ENCODE measurements at regions not wholly inside any gene's neighbourhood (a gene's known extent, or its start where the extent isn't known, plus 50 kb on each side); places are given as distances from the start of the nearest gene placed in this dataset.
"Not testable (repeated sequence)": the region's sequence is repeated elsewhere in the genome, so short reads cannot be mapped to it uniquely, and the experiment has no call there.

GRCh38 chr10:9243941-9244411, 1189.5 kb downstream of the GATA3 start:
- DNase-seq (ENCODE audit: low read depth in 2 of 2, low spot score in 1 of 2): no peak

GRCh38 chr10:9244864-9245263, 1190.4 kb downstream of the GATA3 start:
- no peak for DNase-seq (ENCODE audit: low read depth in 2 of 2, low spot score in 1 of 2)

GRCh38 chr10:9253121-9253520, 1198.6 kb downstream of the GATA3 start:
- DNase-seq (ENCODE audit: low read depth in 2 of 2, low spot score in 1 of 2): no peak

GRCh38 chr10:9254353-9254752, 1199.9 kb downstream of the GATA3 start:
- no peak for DNase-seq (ENCODE audit: low read depth in 2 of 2, low spot score in 1 of 2)

GRCh38 chr10:9260690-9261089, 1206.2 kb downstream of the GATA3 start:
- no peak for DNase-seq (ENCODE audit: low read depth in 2 of 2, low spot score in 1 of 2)

GRCh38 chr10:9262770-9263169, 1208.3 kb downstream of the GATA3 start:
- no peak for DNase-seq (ENCODE audit: low read depth in 2 of 2, low spot score in 1 of 2)

- no peak for DNase-seq (ENCODE audit: low read depth in 2 of 2, low spot score in 1 of 2)
Observed at GRCh38 chr10:9268176-9268575, 1213.7 kb downstream of the GATA3 start.

- DNase-seq (ENCODE audit: low read depth in 2 of 2, low spot score in 1 of 2): not testable (repeated sequence)
Observed at GRCh38 chr10:9273126-9273833, 1218.8 kb downstream of the GATA3 start.

- no peak for DNase-seq (ENCODE audit: low read depth in 2 of 2, low spot score in 1 of 2)
Observed at GRCh38 chr10:9274206-9274755, 1219.8 kb downstream of the GATA3 start.

GRCh38 chr10:9275861-9276260, 1221.4 kb downstream of the GATA3 start:
- DNase-seq (ENCODE audit: low read depth in 2 of 2, low spot score in 1 of 2): no peak

- DNase-seq (ENCODE audit: low read depth in 2 of 2, low spot score in 1 of 2): no peak
Observed at GRCh38 chr10:9285690-9286089, 1231.2 kb downstream of the GATA3 start.

GRCh38 chr10:9289811-9290210, 1235.3 kb downstream of the GATA3 start:
- no peak for DNase-seq (ENCODE audit: low read depth in 2 of 2, low spot score in 1 of 2)

GRCh38 chr10:9291081-9291480, 1236.6 kb downstream of the GATA3 start:
- no peak for DNase-seq (ENCODE audit: low read depth in 2 of 2, low spot score in 1 of 2)

- DNase-seq (ENCODE audit: low read depth in 2 of 2, low spot score in 1 of 2): no peak
Observed at GRCh38 chr10:9294132-9294663, 1239.7 kb downstream of the GATA3 start.

GRCh38 chr10:9294865-9295264, 1240.4 kb downstream of the GATA3 start:
- DNase-seq (ENCODE audit: low read depth in 2 of 2, low spot score in 1 of 2): no peak

GRCh38 chr10:9296190-9296589, 1241.7 kb downstream of the GATA3 start:
- DNase-seq (ENCODE audit: low read depth in 2 of 2, low spot score in 1 of 2): no peak

- DNase-seq (ENCODE audit: low read depth in 2 of 2, low spot score in 1 of 2): no peak
Observed at GRCh38 chr10:9297580-9297979, 1243.1 kb downstream of the GATA3 start.

GRCh38 chr10:9299966-9300365, 1245.5 kb downstream of the GATA3 start:
- no peak for DNase-seq (ENCODE audit: low read depth in 2 of 2, low spot score in 1 of 2)

- DNase-seq (ENCODE audit: low read depth in 2 of 2, low spot score in 1 of 2): no peak
Observed at GRCh38 chr10:9301148-9301547, 1246.7 kb downstream of the GATA3 start.

GRCh38 chr10:9301554-9301953, 1247.1 kb downstream of the GATA3 start:
- DNase-seq (ENCODE audit: low read depth in 2 of 2, low spot score in 1 of 2): no peak

- no peak for DNase-seq (ENCODE audit: low read depth in 2 of 2, low spot score in 1 of 2)
Observed at GRCh38 chr10:9302140-9302746, 1247.8 kb downstream of the GATA3 start.

GRCh38 chr10:9305018-9305655, 1250.6 kb downstream of the GATA3 start:
- DNase-seq (ENCODE audit: low read depth in 2 of 2, low spot score in 1 of 2): no peak
